ENCODE measurements at regions not wholly inside any gene's neighbourhood (a gene's known extent, or its start where the extent isn't known, plus 50 kb on each side); places are given as distances from the start of the nearest gene placed in this dataset.

DNA sequence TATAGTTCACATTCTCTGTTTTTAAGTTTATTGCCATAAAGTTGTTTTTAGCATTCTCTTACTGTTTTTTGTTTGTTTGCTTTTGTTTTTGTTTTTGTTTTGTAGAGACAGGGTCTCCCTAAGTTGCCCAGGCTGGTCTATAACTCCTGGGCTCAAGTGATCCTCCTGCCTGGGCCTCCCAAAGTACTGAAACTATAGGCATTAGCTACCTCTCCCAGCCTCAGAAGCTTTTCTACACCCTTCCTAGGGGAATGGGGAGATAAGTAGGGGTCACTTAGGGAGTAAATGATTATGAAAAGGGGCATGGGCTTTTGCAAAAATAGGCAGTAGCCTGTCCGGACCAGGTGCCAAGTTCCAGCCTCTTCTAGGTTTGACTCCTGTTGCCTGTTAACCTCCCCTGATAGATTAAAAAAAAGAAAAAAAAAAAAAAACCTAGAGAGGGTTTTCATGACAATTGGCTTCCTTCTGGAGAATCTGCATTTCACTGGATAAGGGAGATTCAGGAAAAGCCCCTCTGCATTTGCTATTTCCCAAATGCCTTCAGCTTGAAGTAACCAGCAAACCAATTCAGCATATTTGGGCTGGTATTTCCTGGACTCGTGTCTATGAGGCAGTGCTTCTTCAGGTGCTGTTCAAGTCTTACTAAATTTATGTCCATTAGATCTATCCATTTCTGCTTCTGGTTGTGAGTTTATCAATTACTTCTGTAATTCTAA lies 216.8 kb downstream of the TM9SF2 start:
- no peak for TF ChIP-seq ZFX (IDR thresholded peaks at IDR 0.05)
- TF ChIP-seq, protein P1, sequence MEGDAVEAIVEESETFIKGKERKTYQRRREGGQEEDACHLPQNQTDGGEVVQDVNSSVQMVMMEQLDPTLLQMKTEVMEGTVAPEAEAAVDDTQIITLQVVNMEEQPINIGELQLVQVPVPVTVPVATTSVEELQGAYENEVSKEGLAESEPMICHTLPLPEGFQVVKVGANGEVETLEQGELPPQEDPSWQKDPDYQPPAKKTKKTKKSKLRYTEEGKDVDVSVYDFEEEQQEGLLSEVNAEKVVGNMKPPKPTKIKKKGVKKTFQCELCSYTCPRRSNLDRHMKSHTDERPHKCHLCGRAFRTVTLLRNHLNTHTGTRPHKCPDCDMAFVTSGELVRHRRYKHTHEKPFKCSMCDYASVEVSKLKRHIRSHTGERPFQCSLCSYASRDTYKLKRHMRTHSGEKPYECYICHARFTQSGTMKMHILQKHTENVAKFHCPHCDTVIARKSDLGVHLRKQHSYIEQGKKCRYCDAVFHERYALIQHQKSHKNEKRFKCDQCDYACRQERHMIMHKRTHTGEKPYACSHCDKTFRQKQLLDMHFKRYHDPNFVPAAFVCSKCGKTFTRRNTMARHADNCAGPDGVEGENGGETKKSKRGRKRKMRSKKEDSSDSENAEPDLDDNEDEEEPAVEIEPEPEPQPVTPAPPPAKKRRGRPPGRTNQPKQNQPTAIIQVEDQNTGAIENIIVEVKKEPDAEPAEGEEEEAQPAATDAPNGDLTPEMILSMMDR (conservative IDR thresholded peaks at IDR 0.05), result no peak
- H3K27ac ChIP-seq, result no peak overlapping the region

DNA sequence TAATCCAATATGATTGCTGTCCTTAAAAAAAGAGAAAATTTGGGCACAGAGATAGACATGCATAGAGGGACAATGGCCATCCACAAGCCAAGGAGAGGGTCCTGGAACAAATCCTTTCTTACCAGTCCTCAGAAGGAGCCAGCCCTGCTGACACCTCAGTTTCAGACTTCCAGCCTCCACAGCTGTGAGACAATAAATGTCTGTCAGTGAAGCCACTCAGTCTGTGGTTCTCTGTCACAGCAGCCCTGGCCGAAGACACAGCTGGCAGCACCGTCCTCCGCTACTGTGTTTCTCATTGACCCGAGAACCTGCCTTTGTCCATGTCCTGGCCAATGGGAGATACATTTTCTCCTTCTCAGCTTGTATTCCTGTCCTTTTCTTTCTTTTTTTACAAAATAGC lies 207.9 kb downstream of the TM9SF2 start:
- TF ChIP-seq, protein P1 (conservative IDR thresholded peaks at IDR 0.05), result no peak
- TF ChIP-seq ZFX (IDR thresholded peaks at IDR 0.05), result no peak

DNA sequence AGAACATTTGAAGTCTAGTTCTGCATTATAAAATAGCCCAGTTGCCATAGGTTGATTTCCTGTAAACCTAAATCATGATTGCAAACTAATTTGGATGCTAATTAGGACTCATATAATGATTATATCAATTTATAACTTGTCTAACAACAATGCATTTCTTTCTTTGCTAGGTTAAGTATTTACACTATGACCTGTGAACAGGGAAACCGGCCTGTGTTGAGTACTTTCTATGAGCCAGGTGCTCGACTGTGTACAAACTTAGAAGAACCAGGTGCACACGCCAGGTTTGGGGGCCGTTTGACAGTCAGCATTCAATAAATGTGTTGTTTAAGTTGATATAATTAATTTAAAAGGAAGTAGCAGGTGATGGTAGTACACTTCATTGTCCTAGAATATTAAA lies 203.1 kb downstream of the TM9SF2 start:
- TF ChIP-seq, protein P1 (conservative IDR thresholded peaks at IDR 0.05), result no peak
- TF ChIP-seq ZFX (IDR thresholded peaks at IDR 0.05), result no peak
- no peak overlapping the region for H3K27ac ChIP-seq

More for the DNA sequence above, 207.9 kb downstream of the TM9SF2 start:
- no peak overlapping the region for H3K27ac ChIP-seq

DNA sequence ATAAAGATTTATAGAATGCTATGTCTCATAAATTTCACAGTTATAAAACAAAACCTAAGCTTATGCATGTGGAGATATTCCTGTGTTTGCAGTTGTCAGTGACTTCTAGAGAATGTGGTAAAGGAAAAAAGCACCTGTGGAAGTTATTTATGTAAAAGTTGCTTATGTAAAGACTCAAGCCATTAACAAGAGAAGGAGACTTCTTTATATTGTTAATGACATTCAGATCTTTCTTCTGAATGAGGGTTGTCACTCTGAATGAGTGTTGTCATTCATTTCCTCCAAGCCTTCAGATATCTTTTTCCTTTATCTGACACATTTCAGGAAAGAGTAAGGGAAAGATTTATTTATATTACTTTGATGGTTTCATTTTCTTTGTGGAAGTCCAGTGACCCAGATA lies 202.6 kb downstream of the TM9SF2 start:
- TF ChIP-seq, protein P1 (conservative IDR thresholded peaks at IDR 0.05), result no peak
- TF ChIP-seq ZFX (IDR thresholded peaks at IDR 0.05), result no peak
- no peak overlapping the region for H3K27ac ChIP-seq

DNA sequence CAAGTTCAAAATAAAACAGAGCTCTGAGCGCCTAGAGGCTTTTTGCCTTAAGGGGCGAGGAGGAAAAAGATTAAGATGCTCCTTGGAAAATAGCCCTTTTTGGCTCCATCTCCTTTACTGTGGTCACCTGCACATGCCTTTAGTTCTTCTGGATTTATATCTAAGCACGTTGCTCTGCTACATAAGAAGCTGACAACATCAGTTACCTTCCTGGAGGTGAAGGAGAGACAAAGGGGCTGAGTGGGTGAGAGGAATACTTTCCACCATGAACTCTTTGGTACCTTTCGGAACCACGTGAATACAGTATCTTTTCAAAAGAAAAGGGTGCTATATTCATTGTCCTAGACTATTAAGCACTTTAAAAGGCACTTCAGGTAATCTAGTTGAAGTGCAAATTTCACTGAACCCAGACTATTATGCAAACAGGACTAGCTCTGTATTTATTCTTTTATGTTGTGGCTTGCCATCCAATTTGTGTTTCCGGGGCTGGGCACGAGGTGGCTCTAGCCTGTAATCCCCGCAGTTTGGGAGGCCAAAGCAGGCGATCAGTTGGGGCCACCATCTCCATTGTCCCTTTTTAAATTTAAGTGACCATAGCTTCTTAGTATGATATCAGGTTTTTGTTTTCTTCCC lies 201.5 kb downstream of the TM9SF2 start:
- H3K27ac ChIP-seq, result no peak overlapping the region
- TF ChIP-seq, protein P1 (conservative IDR thresholded peaks at IDR 0.05), result no peak
- no peak for TF ChIP-seq ZFX (IDR thresholded peaks at IDR 0.05)

DNA sequence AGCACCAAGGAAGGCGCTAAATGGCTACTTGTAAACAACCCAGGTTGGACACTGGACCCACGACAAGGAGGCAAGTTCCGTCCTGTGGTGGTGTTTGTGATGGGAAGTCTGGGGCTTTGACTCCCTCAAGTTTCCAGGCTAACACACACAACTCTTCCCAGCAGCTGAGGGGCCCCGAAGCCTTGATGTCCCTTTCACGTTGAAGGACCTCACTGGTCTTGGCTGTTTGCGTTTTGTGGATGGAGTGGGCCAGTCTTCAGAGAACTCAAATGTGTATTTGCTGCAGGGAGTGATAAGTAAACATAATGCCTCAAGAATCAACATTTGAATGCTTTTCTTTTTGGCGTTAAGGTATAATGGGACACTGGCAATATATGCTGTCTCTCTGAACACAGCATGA lies 199.2 kb downstream of the TM9SF2 start:
- TF ChIP-seq, protein P1 (conservative IDR thresholded peaks at IDR 0.05), result no peak
- no peak for TF ChIP-seq ZFX (IDR thresholded peaks at IDR 0.05)
- H3K27ac ChIP-seq, result no peak overlapping the region

DNA sequence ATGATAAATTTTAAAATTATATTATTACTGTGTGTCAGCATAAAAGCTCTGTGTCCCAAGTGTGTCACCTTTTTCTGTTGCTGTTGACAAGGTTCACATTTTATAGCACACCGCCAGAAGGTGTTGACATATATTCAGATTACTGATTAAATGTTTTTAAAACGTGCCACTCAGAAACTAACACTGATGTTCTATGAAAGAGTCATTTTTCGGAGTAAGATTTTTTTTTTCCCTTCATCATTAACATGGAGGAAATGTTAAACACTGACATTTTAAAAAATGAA lies 197.5 kb downstream of the TM9SF2 start:
- H3K27ac ChIP-seq, result no peak overlapping the region
- TF ChIP-seq, protein P1 (conservative IDR thresholded peaks at IDR 0.05), result no peak
- TF ChIP-seq ZFX (IDR thresholded peaks at IDR 0.05), result no peak

Measured in C4-2B (cell line).